Spleen (tissue), 7 donors: ENCODE measurements at regions not wholly inside any gene's neighbourhood (a gene's known extent, or its start where the extent isn't known, plus 50 kb on each side); places are given as distances from the start of the nearest gene placed in this dataset.
"Not testable (repeated sequence)": the region's sequence is repeated elsewhere in the genome, so short reads cannot be mapped to it uniquely, and the experiment has no call there.

Experiments used
- CTCF ChIP-seq, 11 experiments: fragments of 200-600 bp in 7 of 11; fragments of 450-650 bp in 4 of 11; sonication (generic) in 4 of 11; IDR thresholded peaks in 8 of 11; conservative IDR thresholded peaks in 3 of 11; 1 replicate in 7 of 11; 2 replicates in 4 of 11; pipeline versions ENCODE4 v1.4.0 to v1.8.0; 2016 to 2021; ENCODE audit warnings: antibody characterized with exemption in 11 of 11, inconsistent platforms in 4 of 11, mild to moderate bottlenecking in 1 of 11
- POLR2A ChIP-seq, 3 donors: fragments of 450-650 bp; IDR thresholded peaks; one replicate each; pipeline ENCODE4 v1.5.1; 2017; ENCODE audit warnings: antibody characterized with exemption in 3 of 3, mild to moderate bottlenecking in 1 of 3
- POLR2AphosphoS5 ChIP-seq, 3 donors: sonication (generic); formaldehyde crosslinking; IDR thresholded peaks; one replicate each; pipeline ENCODE4 v1.5.1; 2017; ENCODE audit warnings: antibody characterized with exemption in 3 of 3
- donor health status: DM: no; HTN: no; CAD: no; lungs with moderate emphysema.
- donor health status: DM: no; HTN: no; CAD: no.
- donor health status: DM: no; HTN: no; CAD: no.

- TF ChIP-seq CTCF (IDR thresholded peaks at IDR 0.05 in 8 of 11, conservative IDR thresholded peaks at IDR 0.05 in 3 of 11); POLR2AphosphoS5 (IDR thresholded peaks at IDR 0.05); POLR2A (IDR thresholded peaks at IDR 0.05): not testable (repeated sequence)
Observed at GRCh38 chr6:86146751-86147150, 504.1 kb upstream of the SYNCRIP start.
